Neural progenitor cell (in vitro differentiated cells): ENCODE measurements at regions not wholly inside any gene's neighbourhood (a gene's known extent, or its start where the extent isn't known, plus 50 kb on each side); places are given as distances from the start of the nearest gene placed in this dataset.
"Not testable (repeated sequence)": the region's sequence is repeated elsewhere in the genome, so short reads cannot be mapped to it uniquely, and the experiment has no call there.

ENCODE experiments used
- DNase-seq: peaks from one replicate; pipeline ENCODE4 v3.0.0-alpha.2; 2016; ENCODE audit warnings: low spot score
- H2AFZ ChIP-seq: fragments of 200-600 bp; sonication (generic); replicated peaks from 2 replicates; pipeline ENCODE4 v1.6.1; 2016; ENCODE audit warnings: antibody characterized with exemption
- H3F3A ChIP-seq: fragments of 200-600 bp; sonication (generic); 2 replicates; pipeline ENCODE4 v1.6.1; 2016; ENCODE audit warnings: antibody characterized with exemption, low read depth
- H3K27ac ChIP-seq: fragments of 200-600 bp; sonication (generic); 2 replicates; pipeline ENCODE4 v1.5.1; 2016; ENCODE audit warnings: mild to moderate bottlenecking
- H3K27me3 ChIP-seq: fragments of 200-600 bp; sonication (generic); 2 replicates; pipeline ENCODE4 v1.6.1; 2016; ENCODE audit warnings: mild to moderate bottlenecking, moderate library complexity
- H3K36me3 ChIP-seq: fragments of 200-600 bp; sonication (generic); 2 replicates; pipeline ENCODE4 v1.5.1; 2016
- H3K4me1 ChIP-seq: fragments of 200-600 bp; sonication (generic); 2 replicates; pipeline ENCODE4 v1.6.1; 2016; ENCODE audit warnings: mixed run types
- H3K4me2 ChIP-seq: fragments of 200-600 bp; sonication (generic); 2 replicates; pipeline ENCODE4 v1.6.1; 2016
- H3K4me3 ChIP-seq: fragments of 200-600 bp; sonication (generic); 2 replicates; pipeline ENCODE4 v1.5.1; 2016
- H3K79me2 ChIP-seq: fragments of 200-600 bp; sonication (generic); 2 replicates; pipeline ENCODE4 v1.6.1; 2016; ENCODE audit warnings: low read depth
- H3K9ac ChIP-seq: fragments of 200-600 bp; sonication (generic); 2 replicates; pipeline ENCODE4 v1.6.1; 2016
- H3K9me3 ChIP-seq: fragments of 200-600 bp; sonication (generic); 2 replicates; pipeline ENCODE4 v1.5.1; 2016; ENCODE audit warnings: low read depth
- H4K20me1 ChIP-seq: fragments of 200-600 bp; sonication (generic); 2 replicates; pipeline ENCODE4 v1.6.1; 2016; ENCODE audit warnings: low read depth
- H3K27ac Mint-ChIP-seq: 3 replicates; pipeline ENCODE4 v1.8.0; 2021; ENCODE audit warnings: mixed read lengths
- H3K27me3 Mint-ChIP-seq: 2 replicates; pipeline ENCODE4 v1.8.0; 2022; ENCODE audit warnings: low read depth, mild to moderate bottlenecking, inconsistent platforms, moderate library complexity, mixed read lengths; ENCODE audit not compliant: insufficient read depth
- H3K36me3 Mint-ChIP-seq: 3 replicates; pipeline ENCODE4 v1.8.0; 2021; ENCODE audit warnings: mixed read lengths
- H3K4me1 Mint-ChIP-seq: 3 replicates; pipeline ENCODE4 v1.8.0; 2021; ENCODE audit warnings: mixed read lengths
- H3K4me3 Mint-ChIP-seq: 3 replicates; pipeline ENCODE4 v1.8.0; 2021; ENCODE audit warnings: mild to moderate bottlenecking, moderate library complexity, mixed read lengths
- H3K9me3 Mint-ChIP-seq: 3 replicates; pipeline ENCODE4 v1.8.0; 2020; ENCODE audit warnings: mixed read lengths
- CTCF ChIP-seq: fragments of 200-600 bp; sonication (generic); IDR thresholded peaks from 2 replicates; pipeline ENCODE4 v1.5.1; 2017; ENCODE audit warnings: antibody characterized with exemption, mild to moderate bottlenecking
- EZH2 ChIP-seq: fragments of 200-600 bp; sonication (generic); IDR thresholded peaks from 2 replicates; pipeline ENCODE4 v1.6.1; 2017; ENCODE audit warnings: antibody characterized with exemption, mild to moderate bottlenecking, moderate library complexity
- EZH2phosphoT487 ChIP-seq: fragments of 200-600 bp; sonication (generic); IDR thresholded peaks from 2 replicates; pipeline ENCODE4 v1.6.1; 2017; ENCODE audit warnings: antibody characterized with exemption

DNA sequence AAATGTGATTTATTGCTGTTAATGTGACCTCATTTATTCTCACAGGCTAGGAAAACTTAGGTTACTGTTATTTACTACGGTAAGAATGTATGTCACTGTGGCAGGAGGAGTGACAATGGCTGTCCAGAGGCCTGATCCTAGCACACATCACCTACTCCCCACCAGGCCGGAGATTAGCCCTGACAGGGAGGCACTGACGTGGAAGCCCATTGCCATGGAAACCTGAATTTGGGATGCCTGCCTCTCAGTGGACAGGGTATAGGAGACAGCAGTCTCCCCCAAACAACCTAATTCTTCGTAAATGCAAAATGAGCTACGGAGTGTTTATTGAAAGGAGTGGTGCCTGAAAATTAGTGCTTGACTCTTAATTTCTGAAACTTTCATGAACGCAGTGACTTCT is 87.6 kb upstream of the SMARCA2 start:
- Histone ChIP-seq H3K4me1 (peaks cover 12% of the 10 kb centered on the region), H3K4me3 (no peak overlapping the region), H3K4me2 (no peak overlapping the region), H2AFZ (no peak overlapping the region), H4K20me1 (no peaks in the 10 kb centered on the region), H3K27ac (no peak overlapping the region), H3K27me3 (no peaks in the 10 kb centered on the region), H3F3A (no peaks in the 10 kb centered on the region), H3K36me3 (no peaks in the 10 kb centered on the region), H3K9me3 (no peaks in the 10 kb centered on the region), H3K79me2 (no peaks in the 10 kb centered on the region), H3K9ac (no peak overlapping the region)
- Mint-ChIP-seq H3K27me3 (peaks cover 2% of the 10 kb centered on the region), H3K4me1 (peaks cover 15% of the 10 kb centered on the region), H3K36me3 (no peaks in the 10 kb centered on the region), H3K27ac (peak overlapping the region; percentile 57), H3K4me3 (no peak overlapping the region), H3K9me3 (peaks cover under 1% of the 10 kb centered on the region)
- DNase-seq: peak; percentile 71
- TF ChIP-seq EZH2 (no peak), EZH2phosphoT487 (no peak)

GRCh38 chr9:1929134-1929533 is 86.0 kb upstream of the SMARCA2 start:
- Mint-ChIP-seq H3K27me3 (peaks cover 2% of the 10 kb centered on the region), H3K4me1 (peaks cover 15% of the 10 kb centered on the region), H3K9me3 (peaks cover 4% of the 10 kb centered on the region), H3K4me3 (no peak overlapping the region), H3K36me3 (no peaks in the 10 kb centered on the region), H3K27ac (no peak overlapping the region)
- H3F3A ChIP-seq: no peaks in the 10 kb centered on the region
- H3K4me3 ChIP-seq: no peak overlapping the region
- H3K36me3 ChIP-seq: no peaks in the 10 kb centered on the region
- H3K79me2 ChIP-seq: no peaks in the 10 kb centered on the region
- no peak overlapping the region for H2AFZ ChIP-seq
- no peaks in the 10 kb centered on the region for H4K20me1 ChIP-seq
- DNase-seq: no peak
- no peak overlapping the region for H3K27ac ChIP-seq
- TF ChIP-seq EZH2: no peak
- peaks cover 12% of the 10 kb centered on the region for H3K4me1 ChIP-seq
- H3K9me3 ChIP-seq: no peaks in the 10 kb centered on the region
- H3K27me3 ChIP-seq: no peaks in the 10 kb centered on the region
- H3K9ac ChIP-seq: no peak overlapping the region
- no peak overlapping the region for H3K4me2 ChIP-seq

- H3K27ac Mint-ChIP-seq: no peak overlapping the region
- H3K4me1 Mint-ChIP-seq: peaks cover 15% of the 10 kb centered on the region
- H4K20me1 ChIP-seq: no peaks in the 10 kb centered on the region
- H2AFZ ChIP-seq: no peak overlapping the region
- TF ChIP-seq EZH2 (no peak), CTCF (no peak), EZH2phosphoT487 (no peak)
- peaks cover 12% of the 10 kb centered on the region for H3K4me1 ChIP-seq
- no peaks in the 10 kb centered on the region for H3K9me3 ChIP-seq
- no peak overlapping the region for H3K9ac ChIP-seq
- no peak overlapping the region for H3K4me2 ChIP-seq
- no peaks in the 10 kb centered on the region for H3K79me2 ChIP-seq
- peaks cover 2% of the 10 kb centered on the region for H3K27me3 Mint-ChIP-seq
- no peak overlapping the region for H3K27ac ChIP-seq
- H3K9me3 Mint-ChIP-seq: peaks cover 4% of the 10 kb centered on the region
- no peaks in the 10 kb centered on the region for H3K36me3 Mint-ChIP-seq
- no peak overlapping the region for H3K4me3 ChIP-seq
- H3K27me3 ChIP-seq: no peaks in the 10 kb centered on the region
- no peaks in the 10 kb centered on the region for H3F3A ChIP-seq
- H3K36me3 ChIP-seq: no peaks in the 10 kb centered on the region
- H3K4me3 Mint-ChIP-seq: no peak overlapping the region
- no peak for DNase-seq
Measured at GRCh38 chr9:1929722-1930244, 85.4 kb upstream of the SMARCA2 start.

DNA sequence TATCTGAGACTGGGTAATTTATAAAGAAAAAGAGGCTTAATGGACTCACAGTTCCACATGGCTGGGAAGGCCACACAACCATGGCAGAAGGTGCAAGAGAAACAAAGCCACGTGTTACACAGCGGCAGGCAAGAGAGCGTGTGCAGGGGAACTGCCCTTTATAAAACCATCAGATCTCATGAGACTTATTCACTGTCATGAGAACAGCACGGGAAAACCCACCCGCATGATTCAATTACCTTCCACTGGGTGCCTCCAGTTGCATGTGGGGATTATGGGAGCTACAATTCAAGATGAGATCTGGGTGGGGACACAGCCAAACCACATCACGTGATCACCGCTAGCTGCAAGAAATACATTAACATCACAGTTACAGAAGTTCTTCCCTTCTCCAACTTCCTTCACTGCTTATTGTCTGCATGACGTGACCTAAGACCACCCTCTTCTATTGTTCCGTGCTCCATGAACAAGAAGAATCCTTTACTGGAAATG is 84.9 kb upstream of the SMARCA2 start:
- peaks cover 15% of the 10 kb centered on the region for H3K4me1 Mint-ChIP-seq

DNA sequence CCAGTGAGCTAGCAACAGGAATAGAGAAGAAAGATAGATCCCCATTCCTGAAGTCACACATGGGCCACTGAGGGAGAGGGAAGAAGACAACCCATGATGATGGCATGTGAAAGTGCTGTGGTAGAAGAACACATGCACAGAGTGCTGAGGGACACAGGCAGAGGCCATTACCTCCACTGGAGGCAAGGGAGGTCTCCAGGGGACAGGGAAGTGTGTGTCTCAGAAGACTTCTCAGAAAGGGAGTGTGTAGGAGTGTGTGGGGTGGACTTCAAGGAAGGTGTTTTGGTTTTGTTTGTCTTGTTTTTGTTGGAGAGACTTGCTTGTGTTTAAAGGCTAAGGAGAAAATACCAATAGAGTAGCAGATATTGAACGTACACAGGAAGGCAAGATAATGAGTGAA is 77.0 kb upstream of the SMARCA2 start:
- Histone ChIP-seq H3F3A (no peaks in the 10 kb centered on the region), H3K36me3 (no peaks in the 10 kb centered on the region), H3K9me3 (no peaks in the 10 kb centered on the region), H3K4me2 (no peak overlapping the region), H3K27me3 (no peaks in the 10 kb centered on the region), H3K79me2 (no peaks in the 10 kb centered on the region), H3K4me1 (no peaks in the 10 kb centered on the region), H4K20me1 (no peaks in the 10 kb centered on the region), H3K27ac (no peak overlapping the region), H2AFZ (no peak overlapping the region), H3K4me3 (no peak overlapping the region), H3K9ac (no peak overlapping the region)
- Mint-ChIP-seq H3K4me1 (no peaks in the 10 kb centered on the region), H3K9me3 (peaks cover 3% of the 10 kb centered on the region), H3K4me3 (no peak overlapping the region), H3K27ac (no peak overlapping the region), H3K27me3 (peaks cover 2% of the 10 kb centered on the region), H3K36me3 (no peaks in the 10 kb centered on the region)
- no peak for DNase-seq
- TF ChIP-seq CTCF (no peak), EZH2phosphoT487 (no peak), EZH2 (no peak)

More for the DNA sequence above, 84.9 kb upstream of the SMARCA2 start:
- not testable (repeated sequence) for H3K4me3 Mint-ChIP-seq, H3K27me3 ChIP-seq, H3K27me3 Mint-ChIP-seq, H3K27ac Mint-ChIP-seq, H3K4me3 ChIP-seq, H3K36me3 Mint-ChIP-seq, H3K9ac ChIP-seq, H3K4me2 ChIP-seq, H3K36me3 ChIP-seq, H3K79me2 ChIP-seq, H3K27ac ChIP-seq, H3K9me3 ChIP-seq, DNase-seq, H4K20me1 ChIP-seq, H3K9me3 Mint-ChIP-seq, H2AFZ ChIP-seq, H3F3A ChIP-seq
- H3K4me1 ChIP-seq: peaks cover 12% of the 10 kb centered on the region
